PC-3 (cell line): ENCODE measurements at regions not wholly inside any gene's neighbourhood (a gene's known extent, or its start where the extent isn't known, plus 50 kb on each side); places are given as distances from the start of the nearest gene placed in this dataset.

Experiments
- ATAC-seq: fragments of 200-7000 bp; cut with Tn5 transposase; 2 replicates; pipeline ENCODE4 v1.9.1; 2020; ENCODE audit warnings: mild to moderate bottlenecking, moderate library complexity
- BruUV-seq: library from RNA; stranded (reverse); fragments of 400-500 nt; replicated peaks from 2 replicates; lab custom pipeline; 2021; lab: Mats Ljungman, UMichigan
- CTCF ChIA-PET: fragments of 300-600 bp; sonication (Branson Sonifier 250); formaldehyde crosslinking; loops from one replicate; lab custom pipeline; 2022; ENCODE audit warnings: antibody characterized with exemption; lab: Charles Lee
- POLR2A ChIA-PET: fragments of 300-600 bp; sonication (Branson Sonifier 250); formaldehyde crosslinking; loops from one replicate; lab custom pipeline; 2022; ENCODE audit warnings: antibody characterized with exemption; ENCODE audit not compliant: unreplicated experiment; lab: Charles Lee
- DNase-seq: peaks from one replicate; pipeline ENCODE4 v3.0.0-alpha.2; 2015
- H2AFZ ChIP-seq: fragments of 300-600 bp; sonication (generic); 2 replicates; pipeline ENCODE4 v1.6.0; 2016; ENCODE audit warnings: antibody characterized with exemption, low read length
- H3F3A ChIP-seq: fragments of 300-600 bp; sonication (generic); one replicate; pipeline ENCODE4 v1.6.0; 2017; ENCODE audit warnings: antibody characterized with exemption, low read length, control low read depth, mild to moderate bottlenecking; ENCODE audit not compliant: unreplicated experiment
- H3K27ac ChIP-seq: fragments of 300-600 bp; sonication (generic); 2 replicates; pipeline ENCODE4 v1.5.1; 2016; ENCODE audit warnings: mild to moderate bottlenecking, low read length
- H3K27me3 ChIP-seq: fragments of 300-600 bp; sonication (generic); 2 replicates; pipeline ENCODE4 v1.6.1; 2016; ENCODE audit warnings: low read length, mixed read lengths
- H3K36me3 ChIP-seq: fragments of 300-600 bp; sonication (generic); 2 replicates; pipeline ENCODE4 v1.6.1; 2016; ENCODE audit warnings: low read depth, mixed run types, low read length, mixed read lengths
- H3K4me1 ChIP-seq: fragments of 300-600 bp; sonication (generic); 2 replicates; pipeline ENCODE4 v1.5.1; 2016; ENCODE audit warnings: low read length; ENCODE audit not compliant: insufficient read depth
- H3K4me2 ChIP-seq: fragments of 300-600 bp; sonication (generic); 2 replicates; pipeline ENCODE4 v1.6.0; 2016; ENCODE audit warnings: low read length
- H3K4me3 ChIP-seq: fragments of 300-600 bp; sonication (generic); 2 replicates; pipeline ENCODE4 v1.5.1; 2016; ENCODE audit warnings: mild to moderate bottlenecking, low read length, mixed read lengths
- H3K79me2 ChIP-seq: fragments of 300-600 bp; sonication (generic); 2 replicates; pipeline ENCODE4 v1.6.1; 2017; ENCODE audit warnings: low read length, mixed read lengths
- H3K9ac ChIP-seq: fragments of 300-600 bp; sonication (generic); 2 replicates; pipeline ENCODE4 v1.6.0; 2016; ENCODE audit warnings: mild to moderate bottlenecking, low read length
- H3K9me2 ChIP-seq: fragments of 300-600 bp; sonication (generic); replicated peaks from 2 replicates; pipeline ENCODE4 v1.6.1; 2016; ENCODE audit warnings: mixed run types, low read length, mixed read lengths
- H3K9me3 ChIP-seq: fragments of 300-600 bp; sonication (generic); 2 replicates; pipeline ENCODE4 v1.6.1; 2016; ENCODE audit warnings: low read length, mixed read lengths
- H4K20me1 ChIP-seq: fragments of 300-600 bp; sonication (generic); 2 replicates; pipeline ENCODE4 v1.6.1; 2016; ENCODE audit warnings: low read length, mixed read lengths
- CTCF ChIP-seq: fragments of 300-600 bp; sonication (generic); conservative IDR thresholded peaks from 2 replicates; pipeline ENCODE4 v1.5.1; 2017; ENCODE audit warnings: antibody characterized with exemption, low read depth, mild to moderate bottlenecking, low read length
- EZH2 ChIP-seq: fragments of 300-600 bp; sonication (generic); IDR thresholded peaks from one replicate; pipeline ENCODE4 v1.6.1; 2017; ENCODE audit warnings: antibody characterized with exemption, mild to moderate bottlenecking, low read length; ENCODE audit not compliant: unreplicated experiment
- EZH2phosphoT487 ChIP-seq: fragments of 300-600 bp; sonication (generic); IDR thresholded peaks from 2 replicates; pipeline ENCODE4 v1.6.1; 2018; ENCODE audit warnings: mild to moderate bottlenecking, antibody characterized with exemption, low read length, borderline replicate concordance
- intact Hi-C: fragments of 100-400 bp; cut with micrococcal nuclease; formaldehyde crosslinking; loops from 2 replicates; pipeline ENCODE4 v1.9.0; 2023

DNA sequence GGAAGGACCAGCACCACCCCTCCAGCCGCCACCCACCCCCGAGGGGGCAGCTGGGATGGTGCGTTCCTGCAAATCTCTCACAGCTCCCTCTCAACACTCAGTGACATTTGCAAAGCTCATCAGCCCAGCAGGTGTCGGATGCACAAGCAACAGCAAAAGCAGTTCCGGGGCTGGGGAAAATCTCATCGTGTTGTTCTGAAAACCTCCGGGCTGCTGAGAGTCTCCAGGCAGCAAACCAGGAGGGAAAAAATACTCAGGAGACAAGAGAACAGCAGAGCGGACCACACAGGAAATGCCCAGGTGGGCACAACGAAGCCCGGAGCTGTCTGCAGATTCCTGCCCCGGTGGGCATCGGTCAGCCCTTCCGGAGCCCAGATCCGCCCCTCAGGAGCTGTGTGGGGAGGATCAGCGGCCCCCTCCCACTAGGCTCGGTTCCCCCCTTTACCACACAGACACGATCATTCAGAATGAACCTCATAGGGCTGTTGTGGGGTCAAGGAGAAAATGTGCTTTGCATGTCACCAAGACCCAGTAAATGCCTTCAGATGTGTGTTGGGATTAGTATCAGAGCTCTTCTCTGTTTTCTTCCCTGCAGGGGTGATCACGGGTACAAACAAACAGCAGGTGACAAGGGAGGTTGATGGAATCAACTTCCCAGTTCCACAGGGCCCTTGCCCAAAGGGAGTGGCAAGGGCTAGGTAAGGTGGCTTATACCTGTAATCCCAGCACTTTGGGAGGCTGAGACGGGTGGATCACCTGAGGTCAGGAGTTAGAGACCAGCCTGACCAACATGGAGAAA lies 127.0 kb upstream of the TIAM1 start:
- Histone ChIP-seq H3K27me3 (no peaks in the 10 kb centered on the region), H3K4me2 (no peak overlapping the region), H3K36me3 (no peaks in the 10 kb centered on the region), H3F3A (no peaks in the 10 kb centered on the region), H3K27ac (no peak overlapping the region), H3K4me3 (no peak overlapping the region), H3K79me2 (no peaks in the 10 kb centered on the region), H3K9me2 (no peaks in the 10 kb centered on the region), H3K9ac (no peak overlapping the region), H4K20me1 (no peaks in the 10 kb centered on the region), H3K4me1 (no peaks in the 10 kb centered on the region), H3K9me3 (no peaks in the 10 kb centered on the region), H2AFZ (no peak overlapping the region)
- BruUV-seq, result no TSS peak
- no peak for ATAC-seq
- ChIA-PET CTCF (no interaction called here), POLR2A (no interaction called here)
- intact Hi-C loops, result loop anchor here (10.0 kb wide), 1 partner anchor 116 kb away; no protein-coding TSS in a partner anchor
- no peak for TF ChIP-seq CTCF
- TF ChIP-seq EZH2phosphoT487, result no peak
- TF ChIP-seq EZH2, result no peak
- no peak for DNase-seq

- Histone ChIP-seq H3K36me3 (no peaks in the 10 kb centered on the region), H3K9ac (no peak overlapping the region), H3K27ac (no peak overlapping the region), H3K27me3 (no peaks in the 10 kb centered on the region), H3K4me3 (no peak overlapping the region), H2AFZ (no peak overlapping the region), H4K20me1 (no peaks in the 10 kb centered on the region), H3K4me1 (no peaks in the 10 kb centered on the region), H3K9me3 (no peaks in the 10 kb centered on the region), H3K9me2 (no peaks in the 10 kb centered on the region), H3K4me2 (no peak overlapping the region), H3K79me2 (no peaks in the 10 kb centered on the region), H3F3A (no peaks in the 10 kb centered on the region)
- BruUV-seq, result no TSS peak
- DNase-seq (no peak), ATAC-seq (no peak)
- CTCF ChIA-PET, result no interaction called here
- POLR2A ChIA-PET, result no interaction called here
- intact Hi-C loops, result no loop called here
- TF ChIP-seq EZH2 (no peak), EZH2phosphoT487 (no peak), CTCF (no peak)
Measured at GRCh38 chr21:31460980-31461379, 116.9 kb upstream of the TIAM1 start.

DNA sequence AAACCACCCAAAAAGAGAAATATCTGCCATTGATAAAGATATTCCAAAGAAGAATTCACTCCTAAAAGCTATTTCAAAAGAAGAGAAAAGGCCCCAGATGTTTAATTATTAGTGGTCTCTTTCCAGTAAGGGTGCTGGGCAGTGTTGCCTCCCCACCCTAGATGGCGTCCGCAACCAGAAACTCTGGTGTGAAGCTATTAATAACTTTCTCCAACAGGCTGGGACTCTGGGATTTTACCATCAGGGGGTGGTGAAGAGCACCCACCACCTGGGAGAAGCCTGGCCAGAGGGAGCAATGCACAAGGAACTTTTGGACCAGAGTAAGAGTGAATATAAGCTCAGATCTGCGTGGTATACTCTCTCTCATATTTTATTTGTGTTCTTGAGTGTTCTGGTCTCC lies 115.4 kb upstream of the TIAM1 start:
- H3K9me3 ChIP-seq, result no peaks in the 10 kb centered on the region
- TF ChIP-seq EZH2phosphoT487, result no peak
- TF ChIP-seq CTCF, result peak; percentile 25; the same call in 1 of the 2 replicates
- TF ChIP-seq EZH2, result no peak
- ATAC-seq (no peak), DNase-seq (no peak)
- H3K27ac ChIP-seq, result no peak overlapping the region
- H3F3A ChIP-seq, result no peaks in the 10 kb centered on the region
- BruUV-seq, result no TSS peak
- H3K4me1 ChIP-seq, result no peaks in the 10 kb centered on the region
- no peaks in the 10 kb centered on the region for H4K20me1 ChIP-seq
- H3K9ac ChIP-seq, result no peak overlapping the region
- no peaks in the 10 kb centered on the region for H3K9me2 ChIP-seq
- ChIA-PET POLR2A (no interaction called here), CTCF (no interaction called here)
- no peak overlapping the region for H3K4me2 ChIP-seq
- H2AFZ ChIP-seq, result no peak overlapping the region
- no peaks in the 10 kb centered on the region for H3K27me3 ChIP-seq
- no peak overlapping the region for H3K4me3 ChIP-seq
- H3K36me3 ChIP-seq, result no peaks in the 10 kb centered on the region
- intact Hi-C loops, result no loop called here
- H3K79me2 ChIP-seq, result no peaks in the 10 kb centered on the region
